Stimulated activated CD4-positive, alpha-beta T cell treated with anti-CD3 and anti-CD28 coated beads, Interleukin-12 subunit alpha, Interleukin-12 subunit beta, amount 100 ng/mL, for 24 hours (primary cell): ENCODE measurements at regions not wholly inside any gene's neighbourhood (a gene's known extent, or its start where the extent isn't known, plus 50 kb on each side); places are given as distances from the start of the nearest gene placed in this dataset.

Experiments
- DNase-seq, 2 experiments: peaks; one replicate each; pipeline ENCODE4 v3.0.0-alpha.2; 2020; ENCODE audit warnings: low read depth in 2 of 2

- DNase-seq = no peak
These were observed 277.4 kb downstream of the NPIPA8 start for GRCh38 chr16:18059089-18059488.

- no peak for DNase-seq
These were observed 281.1 kb downstream of the NPIPA8 start for GRCh38 chr16:18055411-18055916.

- no peak for DNase-seq
These were observed 285.8 kb downstream of the NPIPA8 start for GRCh38 chr16:18050777-18051176.

- DNase-seq = no peak
These were observed 286.3 kb downstream of the NPIPA8 start for GRCh38 chr16:18050234-18050633.

- DNase-seq = no peak
These were observed 286.9 kb downstream of the NPIPA8 start for GRCh38 chr16:18049547-18050133.

GRCh38 chr16:18048853-18049546, 287.5 kb downstream of the NPIPA8 start:
- DNase-seq = no peak

GRCh38 chr16:18047761-18048160, 288.8 kb downstream of the NPIPA8 start:
- DNase-seq = no peak

- DNase-seq = no peak
These were observed 291.2 kb downstream of the NPIPA8 start for GRCh38 chr16:18045356-18045755.

GRCh38 chr16:18041864-18042834, 294.4 kb downstream of the NPIPA8 start:
- no peak for DNase-seq

- no peak for DNase-seq
These were observed 296.6 kb downstream of the NPIPA8 start for GRCh38 chr16:18039931-18040330.

- DNase-seq = no peak
These were observed 299.5 kb downstream of the NPIPA8 start for GRCh38 chr16:18037051-18037450.

GRCh38 chr16:18024611-18025010, 311.9 kb downstream of the NPIPA8 start:
- no peak for DNase-seq

GRCh38 chr16:18018376-18018775, 318.2 kb downstream of the NPIPA8 start:
- DNase-seq = no peak

GRCh38 chr16:18013863-18014262, 322.7 kb downstream of the NPIPA8 start:
- DNase-seq = no peak

GRCh38 chr16:18008356-18008755, 328.2 kb downstream of the NPIPA8 start:
- no peak for DNase-seq

GRCh38 chr16:18003033-18003432, 333.5 kb downstream of the NPIPA8 start:
- no peak for DNase-seq

- no peak for DNase-seq
These were observed 337.5 kb downstream of the NPIPA8 start for GRCh38 chr16:17998996-17999395.

GRCh38 chr16:17998550-17998949, 338.0 kb downstream of the NPIPA8 start:
- DNase-seq = no peak

- DNase-seq = no peak
These were observed 342.5 kb downstream of the NPIPA8 start for GRCh38 chr16:17994027-17994426.

GRCh38 chr16:17992416-17992815, 344.1 kb downstream of the NPIPA8 start:
- DNase-seq = no peak

- no peak for DNase-seq
These were observed 347.3 kb downstream of the NPIPA8 start for GRCh38 chr16:17989255-17989654.

- no peak for DNase-seq
These were observed 347.7 kb downstream of the NPIPA8 start for GRCh38 chr16:17988839-17989238.
